Sigmoid colon (tissue), 4 donors: ENCODE measurements at regions not wholly inside any gene's neighbourhood (a gene's known extent, or its start where the extent isn't known, plus 50 kb on each side); places are given as distances from the start of the nearest gene placed in this dataset.
"Not testable (repeated sequence)": the region's sequence is repeated elsewhere in the genome, so short reads cannot be mapped to it uniquely, and the experiment has no call there.

Experiments
- POLR2AphosphoS5 ChIP-seq, 4 donors: sonication (generic); formaldehyde crosslinking; IDR thresholded peaks; one replicate each; pipeline ENCODE4 v1.6.1; 2017; ENCODE audit warnings: antibody characterized with exemption in 4 of 4
- TF ChIP-seq, protein P1 (sequence below), 4 experiments: fragments of 450-650 bp in 3 of 4; fragments of 200-600 bp in 1 of 4; IDR thresholded peaks; one replicate each; pipeline ENCODE4 v1.5.1; 2016 to 2019; ENCODE audit warnings: antibody characterized with exemption in 4 of 4, mild to moderate bottlenecking in 3 of 4, moderate library complexity in 2 of 4

DNA sequence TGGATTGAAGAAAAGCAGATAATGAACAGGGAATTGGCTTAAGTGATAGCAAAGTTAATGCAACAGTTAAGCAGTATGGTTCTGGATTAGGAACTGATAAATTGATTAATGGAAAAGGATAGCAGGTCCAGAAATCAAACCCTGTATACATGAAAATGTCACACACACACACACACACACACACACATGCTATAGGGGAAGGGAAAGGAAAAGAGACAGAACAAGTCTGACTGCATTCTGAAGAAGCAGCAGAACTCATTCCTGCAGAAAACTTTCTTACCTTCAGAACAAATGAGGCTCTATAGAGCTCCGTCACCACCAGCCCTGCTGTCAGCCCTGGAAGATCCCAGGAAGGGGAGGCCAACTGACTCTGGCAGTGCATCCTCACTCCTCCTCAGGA, 173.2 kb upstream of the NUDT10 start:
- TF ChIP-seq, protein P1, sequence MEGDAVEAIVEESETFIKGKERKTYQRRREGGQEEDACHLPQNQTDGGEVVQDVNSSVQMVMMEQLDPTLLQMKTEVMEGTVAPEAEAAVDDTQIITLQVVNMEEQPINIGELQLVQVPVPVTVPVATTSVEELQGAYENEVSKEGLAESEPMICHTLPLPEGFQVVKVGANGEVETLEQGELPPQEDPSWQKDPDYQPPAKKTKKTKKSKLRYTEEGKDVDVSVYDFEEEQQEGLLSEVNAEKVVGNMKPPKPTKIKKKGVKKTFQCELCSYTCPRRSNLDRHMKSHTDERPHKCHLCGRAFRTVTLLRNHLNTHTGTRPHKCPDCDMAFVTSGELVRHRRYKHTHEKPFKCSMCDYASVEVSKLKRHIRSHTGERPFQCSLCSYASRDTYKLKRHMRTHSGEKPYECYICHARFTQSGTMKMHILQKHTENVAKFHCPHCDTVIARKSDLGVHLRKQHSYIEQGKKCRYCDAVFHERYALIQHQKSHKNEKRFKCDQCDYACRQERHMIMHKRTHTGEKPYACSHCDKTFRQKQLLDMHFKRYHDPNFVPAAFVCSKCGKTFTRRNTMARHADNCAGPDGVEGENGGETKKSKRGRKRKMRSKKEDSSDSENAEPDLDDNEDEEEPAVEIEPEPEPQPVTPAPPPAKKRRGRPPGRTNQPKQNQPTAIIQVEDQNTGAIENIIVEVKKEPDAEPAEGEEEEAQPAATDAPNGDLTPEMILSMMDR (IDR thresholded peaks at IDR 0.05): not testable (repeated sequence)
- not testable (repeated sequence) for TF ChIP-seq POLR2AphosphoS5 (IDR thresholded peaks at IDR 0.05)
